Thoracic aorta (tissue), 2 donors: ENCODE measurements at regions not wholly inside any gene's neighbourhood (a gene's known extent, or its start where the extent isn't known, plus 50 kb on each side); places are given as distances from the start of the nearest gene placed in this dataset.

Experiments
- ATAC-seq: fragments of 150-250 bp; one replicate; pipeline ENCODE4 v1.8.0; 2017; ENCODE audit warnings: low read depth; ENCODE audit not compliant: insufficient number of reproducible peaks, low FRiP score
- DNase-seq: peaks from one replicate; pipeline ENCODE4 v3.0.0-alpha.2; 2020; ENCODE audit warnings: low spot score
- H3K27ac ChIP-seq, 2 donors: fragments of 200-600 bp; sonication (generic); 1 replicate in 1 of 2; 2 replicates in 1 of 2; pipeline ENCODE4 v1.5.1; 2016; ENCODE audit warnings: mild to moderate bottlenecking in 2 of 2, moderate library complexity in 2 of 2
- H3K27me3 ChIP-seq: fragments of 200-600 bp; sonication (generic); replicated peaks from 2 replicates; pipeline ENCODE4 v1.6.0; 2016; ENCODE audit warnings: mild to moderate bottlenecking; ENCODE audit not compliant: insufficient read depth
- H3K36me3 ChIP-seq: fragments of 200-600 bp; sonication (generic); one replicate; pipeline ENCODE4 v1.5.1; 2016
- H3K4me1 ChIP-seq, 2 donors: fragments of 200-600 bp; sonication (generic); 1 replicate in 1 of 2; 2 replicates in 1 of 2; pipeline versions ENCODE4 v1.5.1 to v1.6.0; 2016; ENCODE audit warnings: low read depth in 2 of 2, mild to moderate bottlenecking in 1 of 2; ENCODE audit not compliant: control insufficient read depth in 1 of 2
- H3K4me3 ChIP-seq: fragments of 200-600 bp; sonication (generic); 2 replicates; pipeline ENCODE4 v1.5.1; 2016; ENCODE audit warnings: mild to moderate bottlenecking
- H3K9me3 ChIP-seq: fragments of 200-600 bp; sonication (generic); 2 replicates; pipeline ENCODE4 v1.5.1; 2016
- TF ChIP-seq, protein P1 (sequence below): fragments of 200-600 bp; sonication (generic); IDR thresholded peaks from one replicate; pipeline ENCODE4 v1.5.1; 2019; ENCODE audit warnings: antibody characterized with exemption

DNA sequence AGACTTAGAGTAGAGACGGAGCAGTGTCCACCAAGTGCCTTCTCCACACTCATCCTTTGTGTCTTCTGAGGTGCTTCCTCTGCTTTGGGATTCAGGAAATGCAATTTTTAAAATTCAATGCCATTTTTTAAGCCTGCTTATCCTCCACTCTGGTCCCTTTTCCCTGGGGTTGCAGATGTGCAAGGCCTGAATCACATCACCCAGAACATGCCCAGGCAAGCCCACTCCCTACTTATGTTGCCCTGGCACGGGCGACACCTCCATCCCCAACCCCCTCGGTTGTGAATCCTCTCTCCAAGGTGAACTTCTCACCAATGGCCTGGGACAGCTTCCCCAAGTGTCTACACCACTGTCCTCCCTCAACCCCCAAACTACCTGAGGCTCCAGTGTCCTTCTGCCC is 116.2 kb downstream of the C17orf67 start:
- H3K4me1 ChIP-seq: no peaks in the 10 kb centered on the region
- no peak for ATAC-seq

DNA sequence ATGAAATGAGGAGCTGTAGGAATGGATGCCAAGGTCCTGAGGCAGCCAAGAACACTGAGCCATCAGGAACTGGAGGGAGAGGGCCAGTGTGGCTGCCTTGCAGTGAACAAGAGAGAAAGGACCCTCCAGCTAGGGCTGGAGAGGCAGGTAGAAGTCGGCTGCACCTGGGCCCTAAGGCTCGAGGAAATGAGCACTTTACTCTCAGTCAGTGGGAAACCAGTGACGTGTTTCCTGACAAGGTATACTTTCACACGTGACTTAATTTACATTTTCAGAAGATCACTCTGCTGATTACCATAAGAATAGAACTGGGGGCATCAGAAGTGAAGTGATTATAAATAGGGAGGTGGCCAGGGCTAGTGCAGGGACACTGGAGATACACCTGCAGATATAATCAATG is 115.2 kb downstream of the C17orf67 start:
- Histone ChIP-seq H3K9me3 (no peaks in the 10 kb centered on the region), H3K36me3 (no peaks in the 10 kb centered on the region), H3K4me1 (no peaks in the 10 kb centered on the region), H3K27me3 (no peaks in the 10 kb centered on the region), H3K27ac (no peak overlapping the region), H3K4me3 (no peak overlapping the region)
- DNase-seq (no peak), ATAC-seq (no peak)
- TF ChIP-seq, protein P1, sequence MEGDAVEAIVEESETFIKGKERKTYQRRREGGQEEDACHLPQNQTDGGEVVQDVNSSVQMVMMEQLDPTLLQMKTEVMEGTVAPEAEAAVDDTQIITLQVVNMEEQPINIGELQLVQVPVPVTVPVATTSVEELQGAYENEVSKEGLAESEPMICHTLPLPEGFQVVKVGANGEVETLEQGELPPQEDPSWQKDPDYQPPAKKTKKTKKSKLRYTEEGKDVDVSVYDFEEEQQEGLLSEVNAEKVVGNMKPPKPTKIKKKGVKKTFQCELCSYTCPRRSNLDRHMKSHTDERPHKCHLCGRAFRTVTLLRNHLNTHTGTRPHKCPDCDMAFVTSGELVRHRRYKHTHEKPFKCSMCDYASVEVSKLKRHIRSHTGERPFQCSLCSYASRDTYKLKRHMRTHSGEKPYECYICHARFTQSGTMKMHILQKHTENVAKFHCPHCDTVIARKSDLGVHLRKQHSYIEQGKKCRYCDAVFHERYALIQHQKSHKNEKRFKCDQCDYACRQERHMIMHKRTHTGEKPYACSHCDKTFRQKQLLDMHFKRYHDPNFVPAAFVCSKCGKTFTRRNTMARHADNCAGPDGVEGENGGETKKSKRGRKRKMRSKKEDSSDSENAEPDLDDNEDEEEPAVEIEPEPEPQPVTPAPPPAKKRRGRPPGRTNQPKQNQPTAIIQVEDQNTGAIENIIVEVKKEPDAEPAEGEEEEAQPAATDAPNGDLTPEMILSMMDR: no peak

More for the DNA sequence above, 116.2 kb downstream of the C17orf67 start:
- H3K27me3 ChIP-seq: no peaks in the 10 kb centered on the region
- TF ChIP-seq, protein P1: no peak
- no peak overlapping the region for H3K4me3 ChIP-seq
- no peak for DNase-seq
- no peak overlapping the region for H3K27ac ChIP-seq
- no peaks in the 10 kb centered on the region for H3K36me3 ChIP-seq
- H3K9me3 ChIP-seq: no peaks in the 10 kb centered on the region

DNA sequence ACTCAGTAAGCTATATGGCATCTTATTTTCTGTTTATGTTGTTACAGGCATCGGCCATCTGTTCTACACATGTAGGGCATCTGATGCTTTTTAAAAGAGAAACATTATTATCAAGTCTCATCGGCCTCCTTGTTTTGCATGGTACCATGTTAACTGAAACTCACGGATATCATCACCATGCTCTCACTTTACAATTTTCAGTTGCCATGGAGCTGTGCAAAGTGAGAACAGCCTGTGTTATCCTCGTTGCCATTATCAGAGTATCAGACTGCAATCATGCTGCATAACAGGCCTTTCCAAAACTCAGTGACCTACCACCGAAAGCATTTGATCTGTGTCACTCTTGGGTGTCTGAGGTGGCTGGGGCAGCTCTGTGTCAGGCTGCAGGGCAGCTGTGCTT is 110.3 kb downstream of the C17orf67 start:
- H3K27ac ChIP-seq: no peak overlapping the region
- no peaks in the 10 kb centered on the region for H3K27me3 ChIP-seq
- H3K9me3 ChIP-seq: no peaks in the 10 kb centered on the region
- no peak overlapping the region for H3K4me3 ChIP-seq
- TF ChIP-seq, protein P1: no peak
- ATAC-seq: no peak
- no peaks in the 10 kb centered on the region for H3K4me1 ChIP-seq
- DNase-seq: no peak
- no peaks in the 10 kb centered on the region for H3K36me3 ChIP-seq

DNA sequence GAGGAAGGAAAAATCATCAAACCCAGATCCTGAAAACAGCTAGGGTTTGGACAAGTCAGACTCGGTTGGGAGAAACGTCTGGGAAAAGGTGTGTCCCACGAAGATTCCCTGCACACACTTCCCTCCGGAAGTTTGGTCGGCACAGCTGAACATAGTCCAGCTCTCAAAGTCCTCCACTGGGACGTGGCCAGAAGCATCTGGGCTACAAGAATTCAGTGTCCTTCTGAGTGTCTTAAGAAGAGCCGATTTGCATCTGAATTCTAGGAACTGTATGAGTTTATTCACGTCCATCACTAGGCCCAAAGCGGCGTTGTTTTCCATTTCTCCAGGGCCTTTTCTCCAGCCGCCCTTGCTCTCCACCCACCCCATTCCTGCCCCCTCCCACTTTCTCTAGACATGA is 109.1 kb downstream of the C17orf67 start:
- ATAC-seq: no peak
- no peak for DNase-seq
- H3K36me3 ChIP-seq: no peaks in the 10 kb centered on the region
- no peaks in the 10 kb centered on the region for H3K9me3 ChIP-seq
- TF ChIP-seq, protein P1: no peak
- no peak overlapping the region for H3K4me3 ChIP-seq
- H3K27me3 ChIP-seq: no peaks in the 10 kb centered on the region
- H3K27ac ChIP-seq: no peak overlapping the region
- H3K4me1 ChIP-seq: no peaks in the 10 kb centered on the region

DNA sequence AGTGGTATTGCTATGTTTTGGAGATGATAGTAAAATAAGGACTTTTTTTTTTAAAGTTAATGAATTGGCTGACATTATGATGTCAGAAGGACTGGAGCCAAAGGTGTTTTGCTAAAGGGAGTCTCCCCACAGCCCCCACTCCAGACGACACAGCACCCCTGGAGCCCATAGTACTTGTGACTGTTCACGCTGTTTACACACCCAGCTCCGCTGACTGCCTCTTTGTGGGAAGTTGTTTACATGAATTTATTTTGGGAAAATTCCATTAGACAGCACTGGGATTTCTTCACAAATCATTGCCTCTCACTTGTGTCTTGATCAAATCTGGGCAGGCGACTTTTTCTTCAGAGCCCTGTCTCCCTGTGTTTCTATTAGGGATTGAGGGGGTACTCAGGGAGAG is 108.6 kb downstream of the C17orf67 start:
- DNase-seq (no peak), ATAC-seq (no peak)
- Histone ChIP-seq H3K27ac (no peak overlapping the region), H3K4me1 (no peaks in the 10 kb centered on the region), H3K9me3 (no peaks in the 10 kb centered on the region), H3K36me3 (no peaks in the 10 kb centered on the region), H3K4me3 (no peak overlapping the region), H3K27me3 (no peaks in the 10 kb centered on the region)
- TF ChIP-seq, protein P1: no peak
